Neuronal stem cell (in vitro differentiated cells): ENCODE measurements at regions not wholly inside any gene's neighbourhood (a gene's known extent, or its start where the extent isn't known, plus 50 kb on each side); places are given as distances from the start of the nearest gene placed in this dataset.

Experiments used
- DNase-seq: peaks from one replicate; pipeline ENCODE4 v3.0.0-alpha.2; 2013; ENCODE audit warnings: low spot score
- H2AFZ ChIP-seq: one replicate; pipeline ENCODE4 v1.6.1; 2013; ENCODE audit warnings: mild to moderate bottlenecking, low read length, inconsistent platforms
- H2AK5ac ChIP-seq: 2 replicates; pipeline ENCODE4 v1.6.1; 2013; ENCODE audit warnings: low read depth, mild to moderate bottlenecking, inconsistent platforms, low read length, moderate library complexity, mixed read lengths
- H2BK120ac ChIP-seq: 2 replicates; pipeline ENCODE4 v1.6.1; 2013; ENCODE audit warnings: low read depth, mild to moderate bottlenecking, inconsistent platforms, low read length, moderate library complexity, mixed read lengths
- H2BK12ac ChIP-seq: one replicate; pipeline ENCODE4 v1.6.1; 2013; ENCODE audit warnings: low read length, inconsistent platforms
- H2BK15ac ChIP-seq: 2 replicates; pipeline ENCODE4 v1.6.1; 2013; ENCODE audit warnings: mild to moderate bottlenecking, low read length, inconsistent platforms, mixed read lengths
- H2BK5ac ChIP-seq: one replicate; pipeline ENCODE4 v1.6.1; 2013; ENCODE audit warnings: inconsistent platforms, mild to moderate bottlenecking, low read length, moderate library complexity
- H3K14ac ChIP-seq: one replicate; pipeline ENCODE4 v1.6.1; 2013; ENCODE audit warnings: low read length, inconsistent platforms
- H3K18ac ChIP-seq: 2 replicates; pipeline ENCODE4 v1.6.1; 2013; ENCODE audit warnings: low read length, inconsistent platforms
- H3K23ac ChIP-seq: 2 replicates; pipeline ENCODE4 v1.6.1; 2013; ENCODE audit warnings: low read depth, mild to moderate bottlenecking, mixed read lengths, low read length, inconsistent platforms; ENCODE audit not compliant: poor library complexity
- H3K27ac ChIP-seq: replicated peaks from 3 replicates; pipeline ENCODE4 v1.5.1; 2013; ENCODE audit warnings: low read length, inconsistent platforms
- H3K27me3 ChIP-seq, 3 experiments: 2 replicates each; pipeline ENCODE4 v1.6.1; 2013; ENCODE audit warnings: low read length in 3 of 3, mild to moderate bottlenecking in 2 of 3, inconsistent platforms in 1 of 3, low read depth in 1 of 3, mixed read lengths in 1 of 3, moderate library complexity in 1 of 3; ENCODE audit not compliant: control insufficient read depth in 3 of 3, insufficient read depth in 3 of 3
- H3K36me3 ChIP-seq, 2 donors: replicated peaks in 1 of 2; 2 replicates each; pipeline ENCODE4 v1.6.1; 2013; ENCODE audit warnings: low read length in 2 of 2; ENCODE audit not compliant: control insufficient read depth in 2 of 2, insufficient read depth in 2 of 2
- H3K4ac ChIP-seq: 2 replicates; pipeline ENCODE4 v1.6.1; 2013; ENCODE audit warnings: inconsistent platforms, mild to moderate bottlenecking, low read length, moderate library complexity
- H3K4me1 ChIP-seq, 2 donors: 1 replicate in 1 of 2; 2 replicates in 1 of 2; pipeline ENCODE4 v1.6.1; 2013; ENCODE audit warnings: low read length in 2 of 2, low read depth in 1 of 2; ENCODE audit not compliant: control insufficient read depth in 2 of 2, insufficient read depth in 1 of 2
- H3K4me2 ChIP-seq: one replicate; pipeline ENCODE4 v1.6.1; 2013; ENCODE audit warnings: mild to moderate bottlenecking, low read length, inconsistent platforms; ENCODE audit not compliant: insufficient read depth, poor library complexity, severe bottlenecking
- H3K4me3 ChIP-seq, 2 donors: 2 replicates each; pipeline ENCODE4 v1.5.1; 2013; ENCODE audit warnings: low read length in 2 of 2, mild to moderate bottlenecking in 2 of 2, inconsistent platforms in 1 of 2, moderate library complexity in 1 of 2
- H3K79me1 ChIP-seq: one replicate; pipeline ENCODE4 v1.6.1; 2013; ENCODE audit warnings: low read depth, mild to moderate bottlenecking, inconsistent platforms, low read length, moderate library complexity
- H3K9ac ChIP-seq: one replicate; pipeline ENCODE4 v1.6.1; 2013; ENCODE audit warnings: mild to moderate bottlenecking, low read depth, low read length, inconsistent platforms; ENCODE audit not compliant: poor library complexity
- H3K9me3 ChIP-seq, 2 donors: replicated peaks in 1 of 2; 2 replicates each; pipeline versions ENCODE3 to v1.6.1; 2013; ENCODE audit warnings: low read length in 2 of 2, mild to moderate bottlenecking in 2 of 2, inconsistent platforms in 1 of 2, low read depth in 1 of 2, mixed read lengths in 1 of 2, moderate library complexity in 1 of 2; ENCODE audit not compliant: control insufficient read depth in 2 of 2, insufficient read depth in 1 of 2
- H4K8ac ChIP-seq: one replicate; pipeline ENCODE4 v1.6.1; 2013; ENCODE audit warnings: low read depth, mild to moderate bottlenecking, inconsistent platforms, low read length, moderate library complexity
- H4K91ac ChIP-seq: one replicate; pipeline ENCODE4 v1.6.1; 2013; ENCODE audit warnings: low read length, low read depth, mild to moderate bottlenecking, inconsistent platforms; ENCODE audit not compliant: poor library complexity
- WGBS, 2 donors: extraction: QIAGEN DNeasy Blood & Tissue Kit; methylation state at CpG; one replicate each; pipeline ENCODE4 v1.1.7; 2013; ENCODE audit warnings: missing lambda C conversion rate in 2 of 2, mixed read lengths in 1 of 2; ENCODE audit not compliant: insufficient read length in 2 of 2, insufficient replicate concordance in 1 of 2; ENCODE audit errors: extremely low coverage in 2 of 2; 5-methylcytosine and 5-hydroxymethylcytosine counted together

GRCh38 chr15:81950841-81951414 lies 94.9 kb downstream of the MEX3B start:
- H3K14ac ChIP-seq: no peak overlapping the region
- H3K4ac ChIP-seq: no peak overlapping the region
- no peak for DNase-seq
- H3K9ac ChIP-seq: no peak overlapping the region
- no peaks in the 10 kb centered on the region for H3K27me3 ChIP-seq
- H3K4me2 ChIP-seq: no peak overlapping the region
- H4K91ac ChIP-seq: no peak overlapping the region
- H3K23ac ChIP-seq: no peak overlapping the region
- H3K27ac ChIP-seq: no peak overlapping the region
- peak overlapping the region; percentile 44 for H3K18ac ChIP-seq
- H2BK15ac ChIP-seq: no peak overlapping the region
- H2AFZ ChIP-seq: no peak overlapping the region
- H2AK5ac ChIP-seq: peak overlapping the region; percentile 30
- no peak overlapping the region for H2BK12ac ChIP-seq
- H4K8ac ChIP-seq: no peak overlapping the region
- H3K36me3 ChIP-seq: no peaks in the 10 kb centered on the region
- H3K4me1 ChIP-seq: peaks cover 2 to 6% of the 10 kb centered on the region in 2 donors
- no CpG with 5 or more reads among the region's 7 CpGs for WGBS, 2 donors
- no peak overlapping the region for H3K4me3 ChIP-seq
- no peak overlapping the region for H2BK5ac ChIP-seq
- H2BK120ac ChIP-seq: no peak overlapping the region
- no peaks in the 10 kb centered on the region for H3K9me3 ChIP-seq
- no peaks in the 10 kb centered on the region for H3K79me1 ChIP-seq

DNA sequence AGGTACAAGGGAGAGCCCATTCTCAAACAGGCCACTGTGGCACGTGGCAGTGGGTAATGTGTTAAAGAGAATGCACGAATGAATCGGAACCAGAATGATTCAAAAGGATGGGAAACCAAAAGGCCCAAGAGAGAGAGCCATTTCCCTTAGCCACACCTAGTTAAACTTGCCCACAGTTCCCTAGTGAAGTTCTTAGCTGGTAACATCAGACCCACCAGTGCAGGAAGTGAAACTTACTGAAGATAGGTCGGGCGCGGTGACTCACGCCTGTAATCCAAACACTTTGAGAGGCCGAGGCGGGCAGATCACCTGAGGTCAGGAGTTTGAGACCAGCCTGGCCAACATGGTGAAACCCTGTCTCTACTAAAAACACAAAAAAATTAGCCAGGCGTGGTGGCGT lies 97.1 kb downstream of the MEX3B start:
- no peak overlapping the region for H3K4me3 ChIP-seq
- no peak overlapping the region for H3K4me2 ChIP-seq
- no peak overlapping the region for H2BK15ac ChIP-seq
- WGBS, 2 donors: no CpG with 5 or more reads among the region's 11 CpGs
- H3K4ac ChIP-seq: no peak overlapping the region
- H3K9ac ChIP-seq: no peak overlapping the region
- H3K14ac ChIP-seq: no peak overlapping the region
- H3K27me3 ChIP-seq: no peaks in the 10 kb centered on the region
- no peak overlapping the region for H2BK120ac ChIP-seq
- no peak overlapping the region for H4K8ac ChIP-seq
- no peaks in the 10 kb centered on the region for H3K9me3 ChIP-seq
- no peak overlapping the region for H3K23ac ChIP-seq
- no peak overlapping the region for H2BK5ac ChIP-seq
- no peak overlapping the region for H3K18ac ChIP-seq
- no peak overlapping the region for H2AK5ac ChIP-seq
- no peak overlapping the region for H2BK12ac ChIP-seq
- peaks cover 0 to 2% of the 10 kb centered on the region in 2 donors for H3K4me1 ChIP-seq
- no peak overlapping the region for H3K27ac ChIP-seq
- no peaks in the 10 kb centered on the region for H3K36me3 ChIP-seq
- no peak overlapping the region for H2AFZ ChIP-seq
- DNase-seq: no peak
- H3K79me1 ChIP-seq: no peaks in the 10 kb centered on the region
- no peak overlapping the region for H4K91ac ChIP-seq

GRCh38 chr15:81948222-81948621 lies 97.6 kb downstream of the MEX3B start:
- Histone ChIP-seq H2BK12ac (no peak overlapping the region), H3K14ac (no peak overlapping the region), H3K9ac (no peak overlapping the region), H3K36me3 (no peaks in the 10 kb centered on the region), H3K4me1 (peaks cover 0 to 2% of the 10 kb centered on the region in 2 donors), H2AK5ac (no peak overlapping the region), H3K4ac (no peak overlapping the region), H2AFZ (no peak overlapping the region), H3K23ac (no peak overlapping the region), H3K9me3 (no peaks in the 10 kb centered on the region), H2BK5ac (no peak overlapping the region), H2BK120ac (no peak overlapping the region), H3K4me2 (no peak overlapping the region), H3K4me3 (no peak overlapping the region), H3K79me1 (no peaks in the 10 kb centered on the region), H3K18ac (no peak overlapping the region), H3K27me3 (no peaks in the 10 kb centered on the region), H4K8ac (no peak overlapping the region), H4K91ac (no peak overlapping the region), H2BK15ac (no peak overlapping the region), H3K27ac (no peak overlapping the region)
- no peak for DNase-seq
- no CpG with 5 or more reads among the region's 8 CpGs for WGBS, 2 donors

- no peak overlapping the region for H3K23ac ChIP-seq
- no peaks in the 10 kb centered on the region for H3K27me3 ChIP-seq
- H3K4ac ChIP-seq: no peak overlapping the region
- H2AFZ ChIP-seq: no peak overlapping the region
- H3K9ac ChIP-seq: no peak overlapping the region
- H2BK120ac ChIP-seq: no peak overlapping the region
- H2BK15ac ChIP-seq: no peak overlapping the region
- H4K91ac ChIP-seq: no peak overlapping the region
- H2AK5ac ChIP-seq: no peak overlapping the region
- no peaks in the 10 kb centered on the region for H3K79me1 ChIP-seq
- H3K27ac ChIP-seq: no peak overlapping the region
- no peaks in the 10 kb centered on the region for H3K9me3 ChIP-seq
- no peak for DNase-seq
- no peak overlapping the region for H2BK5ac ChIP-seq
- H3K36me3 ChIP-seq: no peaks in the 10 kb centered on the region
- peaks cover 0 to 2% of the 10 kb centered on the region in 2 donors for H3K4me1 ChIP-seq
- H3K4me3 ChIP-seq: no peak overlapping the region
- H2BK12ac ChIP-seq: no peak overlapping the region
- no CpG with 5 or more reads among the region's 2 CpGs for WGBS, 2 donors
- H3K4me2 ChIP-seq: no peak overlapping the region
- H3K18ac ChIP-seq: no peak overlapping the region
- H3K14ac ChIP-seq: no peak overlapping the region
- H4K8ac ChIP-seq: no peak overlapping the region
Measured at GRCh38 chr15:81947548-81947947, 98.3 kb downstream of the MEX3B start.
